Colonic mucosa (tissue), 4 donors: ENCODE measurements at regions not wholly inside any gene's neighbourhood (a gene's known extent, or its start where the extent isn't known, plus 50 kb on each side); places are given as distances from the start of the nearest gene placed in this dataset.

Source experiments
- DNase-seq: peaks from one replicate; pipeline ENCODE4 v3.0.0-alpha.2; 2020
- H3K27ac ChIP-seq: fragments of 200-600 bp; one replicate; pipeline ENCODE4 v1.8.0; 2021
- H3K27me3 ChIP-seq: fragments of 200-600 bp; one replicate; pipeline ENCODE4 v1.8.0; 2021
- H3K36me3 ChIP-seq: fragments of 200-600 bp; one replicate; pipeline ENCODE4 v1.8.0; 2021
- H3K4me1 ChIP-seq: fragments of 200-600 bp; one replicate; pipeline ENCODE4 v1.8.0; 2021; ENCODE audit warnings: mild to moderate bottlenecking
- H3K4me3 ChIP-seq: fragments of 200-600 bp; one replicate; pipeline ENCODE4 v1.8.0; 2021
- H3K9ac ChIP-seq, 2 donors: one replicate each; pipeline ENCODE4 v1.7.0; 2013; ENCODE audit warnings: control low read depth in 2 of 2, low read depth in 2 of 2, low read length in 2 of 2
- H3K9me3 ChIP-seq: fragments of 200-600 bp; one replicate; pipeline ENCODE4 v1.8.0; 2021
- intact Hi-C: fragments of 100-400 bp; cut with DNase I; formaldehyde crosslinking; loops from one replicate; pipeline ENCODE4 v1.14.1; 2022
- TF ChIP-seq, protein P1 (sequence below): fragments of 200-600 bp; IDR thresholded peaks from one replicate; pipeline ENCODE4 v1.8.0; 2022; ENCODE audit warnings: antibody characterized with exemption, mild to moderate bottlenecking
- donor health status: healthy.
- donor health status: DM: no; HTN: no; CAD: no.
- donor health status: DM: no; HTN: no; CAD: no.

DNA sequence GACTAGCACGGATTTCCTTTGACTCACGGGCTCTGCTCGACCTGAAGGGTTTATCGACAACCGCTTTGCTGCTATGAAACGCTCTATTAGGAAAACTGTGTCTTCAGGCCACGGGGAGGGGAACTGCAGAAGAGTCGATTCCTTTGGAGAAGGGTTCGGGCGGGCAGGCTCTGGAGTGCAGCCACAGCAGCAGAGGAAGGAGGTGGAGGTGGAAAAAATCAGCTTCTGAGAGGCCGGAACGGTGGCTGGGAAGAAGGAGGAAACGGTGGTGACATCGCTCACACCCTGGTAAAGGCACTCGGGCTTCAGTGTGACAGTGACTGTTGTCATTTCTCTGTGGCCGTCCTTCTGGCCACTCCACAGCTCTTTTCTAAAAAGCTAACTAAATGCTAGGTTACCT, 64.6 kb upstream of the MGMT start:
- TF ChIP-seq, protein P1, sequence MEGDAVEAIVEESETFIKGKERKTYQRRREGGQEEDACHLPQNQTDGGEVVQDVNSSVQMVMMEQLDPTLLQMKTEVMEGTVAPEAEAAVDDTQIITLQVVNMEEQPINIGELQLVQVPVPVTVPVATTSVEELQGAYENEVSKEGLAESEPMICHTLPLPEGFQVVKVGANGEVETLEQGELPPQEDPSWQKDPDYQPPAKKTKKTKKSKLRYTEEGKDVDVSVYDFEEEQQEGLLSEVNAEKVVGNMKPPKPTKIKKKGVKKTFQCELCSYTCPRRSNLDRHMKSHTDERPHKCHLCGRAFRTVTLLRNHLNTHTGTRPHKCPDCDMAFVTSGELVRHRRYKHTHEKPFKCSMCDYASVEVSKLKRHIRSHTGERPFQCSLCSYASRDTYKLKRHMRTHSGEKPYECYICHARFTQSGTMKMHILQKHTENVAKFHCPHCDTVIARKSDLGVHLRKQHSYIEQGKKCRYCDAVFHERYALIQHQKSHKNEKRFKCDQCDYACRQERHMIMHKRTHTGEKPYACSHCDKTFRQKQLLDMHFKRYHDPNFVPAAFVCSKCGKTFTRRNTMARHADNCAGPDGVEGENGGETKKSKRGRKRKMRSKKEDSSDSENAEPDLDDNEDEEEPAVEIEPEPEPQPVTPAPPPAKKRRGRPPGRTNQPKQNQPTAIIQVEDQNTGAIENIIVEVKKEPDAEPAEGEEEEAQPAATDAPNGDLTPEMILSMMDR: no peak
- no peaks in the 10 kb centered on the region for H3K27me3 ChIP-seq
- H3K9me3 ChIP-seq: no peaks in the 10 kb centered on the region
- H3K4me3 ChIP-seq: no peak overlapping the region
- DNase-seq: no peak
- H3K27ac ChIP-seq: no peak overlapping the region
- no peaks in the 10 kb centered on the region for H3K36me3 ChIP-seq
- intact Hi-C loops: no loop called here
- H3K9ac ChIP-seq: no peak overlapping the region
- H3K4me1 ChIP-seq: no peaks in the 10 kb centered on the region

DNA sequence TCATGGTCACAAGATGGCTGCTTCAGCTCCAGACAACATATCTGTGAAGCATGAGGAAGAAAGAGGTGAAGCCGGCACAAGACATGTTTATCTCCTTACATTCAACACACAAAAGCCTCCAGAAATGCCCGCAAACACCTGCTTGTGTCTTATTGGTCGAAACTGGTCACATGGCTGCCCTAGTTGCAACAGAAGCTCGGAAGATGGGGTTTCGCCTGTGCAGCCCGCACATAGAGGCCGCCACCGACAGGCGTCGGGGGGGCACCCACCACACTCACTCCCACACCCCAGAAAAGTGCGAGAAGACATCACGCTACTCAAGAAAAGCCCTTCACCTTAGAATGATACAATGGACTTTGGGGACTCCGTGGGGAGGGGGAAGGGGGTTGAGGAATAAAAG, 63.0 kb upstream of the MGMT start:
- DNase-seq: peak; percentile 6
- TF ChIP-seq, protein P1: no peak
- no peaks in the 10 kb centered on the region for H3K27me3 ChIP-seq
- no peaks in the 10 kb centered on the region for H3K9me3 ChIP-seq
- H3K9ac ChIP-seq: no peak overlapping the region
- no peaks in the 10 kb centered on the region for H3K36me3 ChIP-seq
- intact Hi-C loops: no loop called here
- no peaks in the 10 kb centered on the region for H3K4me1 ChIP-seq
- no peak overlapping the region for H3K4me3 ChIP-seq
- no peak overlapping the region for H3K27ac ChIP-seq

DNA sequence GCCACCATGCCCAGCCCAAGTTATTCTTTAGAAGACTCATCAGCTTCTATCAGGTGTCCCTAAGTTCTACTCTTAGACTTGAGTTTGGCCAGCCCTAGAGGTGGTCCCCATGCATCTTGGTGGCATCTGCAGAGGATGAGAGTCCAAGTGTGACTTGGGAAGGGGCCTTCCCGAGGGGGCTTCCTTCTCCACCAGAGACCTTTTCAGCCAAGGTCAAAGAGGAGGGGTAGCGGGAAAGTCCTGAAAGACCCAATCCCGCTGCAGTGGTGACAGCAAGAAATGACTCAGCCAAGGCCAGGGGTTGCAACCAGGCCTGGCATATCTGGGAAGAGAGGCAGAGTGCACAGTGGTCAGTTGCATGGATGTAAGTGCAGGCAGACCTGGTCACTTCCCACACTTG, 61.7 kb upstream of the MGMT start:
- Histone ChIP-seq H3K9me3 (no peaks in the 10 kb centered on the region), H3K4me1 (no peaks in the 10 kb centered on the region), H3K27me3 (no peaks in the 10 kb centered on the region), H3K27ac (no peak overlapping the region), H3K4me3 (no peak overlapping the region), H3K9ac (no peak overlapping the region), H3K36me3 (no peaks in the 10 kb centered on the region)
- TF ChIP-seq, protein P1: no peak
- intact Hi-C loops: no loop called here
- DNase-seq: peak; percentile 11

DNA sequence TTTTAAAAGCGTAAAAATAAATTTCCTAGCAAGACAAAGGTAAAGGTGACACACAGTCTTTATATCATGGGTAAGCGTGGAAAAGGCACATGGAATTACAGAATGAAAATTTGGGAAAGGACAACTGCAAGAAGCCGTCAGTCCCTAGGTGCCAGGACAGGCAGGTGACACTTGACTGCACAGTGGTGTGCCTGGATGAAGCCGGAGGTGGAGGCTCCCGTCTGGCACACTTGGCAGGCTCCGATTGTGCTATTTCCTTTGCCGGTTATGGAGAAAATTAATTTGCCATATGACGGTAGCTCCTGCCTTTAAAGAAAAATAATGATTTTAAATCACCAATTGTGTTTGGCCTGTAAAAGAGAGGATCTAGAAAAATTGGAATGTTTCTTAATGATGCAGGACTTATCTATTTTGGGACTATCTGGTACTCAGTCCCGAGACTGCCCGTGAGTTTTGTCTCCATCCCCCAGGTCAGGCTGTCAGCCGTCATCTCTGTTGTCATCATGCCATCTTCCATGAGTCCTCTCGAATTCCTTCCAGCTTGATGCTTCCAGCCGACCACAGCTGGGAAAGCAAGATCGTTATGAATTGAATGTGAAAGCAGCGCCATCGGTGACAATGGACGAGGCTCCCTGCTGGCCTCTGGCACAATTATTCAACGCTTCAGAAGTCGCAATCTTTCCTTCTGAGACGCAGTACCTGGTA, 56.2 kb upstream of the MGMT start:
- Histone ChIP-seq H3K9me3 (no peaks in the 10 kb centered on the region), H3K27me3 (no peaks in the 10 kb centered on the region), H3K4me3 (no peak overlapping the region), H3K4me1 (no peaks in the 10 kb centered on the region), H3K36me3 (no peaks in the 10 kb centered on the region), H3K9ac (no peak overlapping the region), H3K27ac (no peak overlapping the region)
- intact Hi-C loops: no loop called here
- TF ChIP-seq, protein P1: no peak
- DNase-seq: peak; percentile 3

DNA sequence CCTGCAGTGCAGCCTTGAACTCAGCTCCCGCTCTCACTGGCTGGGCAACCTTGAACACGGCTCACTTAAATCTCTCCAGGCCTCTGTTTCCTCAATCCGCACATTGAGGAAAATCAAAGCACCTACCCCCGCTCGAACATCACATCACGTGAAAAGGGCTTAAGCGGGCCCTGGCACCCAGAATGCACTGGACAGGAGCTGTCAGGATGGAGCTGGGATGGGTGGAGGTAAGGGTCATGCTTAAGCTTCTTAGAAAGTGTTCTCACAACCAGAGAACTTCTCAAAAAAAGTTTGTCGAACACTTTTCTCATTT, 55.7 kb upstream of the MGMT start:
- intact Hi-C loops: no loop called here
- H3K4me3 ChIP-seq: no peak overlapping the region
- H3K27ac ChIP-seq: no peak overlapping the region
- H3K27me3 ChIP-seq: no peaks in the 10 kb centered on the region
- no peaks in the 10 kb centered on the region for H3K9me3 ChIP-seq
- TF ChIP-seq, protein P1: no peak
- peak; percentile 3 for DNase-seq
- no peak overlapping the region for H3K9ac ChIP-seq
- H3K36me3 ChIP-seq: no peaks in the 10 kb centered on the region
- no peaks in the 10 kb centered on the region for H3K4me1 ChIP-seq
